ENCODE measurements at regions not wholly inside any gene's neighbourhood (a gene's known extent, or its start where the extent isn't known, plus 50 kb on each side); places are given as distances from the start of the nearest gene placed in this dataset.

DNA sequence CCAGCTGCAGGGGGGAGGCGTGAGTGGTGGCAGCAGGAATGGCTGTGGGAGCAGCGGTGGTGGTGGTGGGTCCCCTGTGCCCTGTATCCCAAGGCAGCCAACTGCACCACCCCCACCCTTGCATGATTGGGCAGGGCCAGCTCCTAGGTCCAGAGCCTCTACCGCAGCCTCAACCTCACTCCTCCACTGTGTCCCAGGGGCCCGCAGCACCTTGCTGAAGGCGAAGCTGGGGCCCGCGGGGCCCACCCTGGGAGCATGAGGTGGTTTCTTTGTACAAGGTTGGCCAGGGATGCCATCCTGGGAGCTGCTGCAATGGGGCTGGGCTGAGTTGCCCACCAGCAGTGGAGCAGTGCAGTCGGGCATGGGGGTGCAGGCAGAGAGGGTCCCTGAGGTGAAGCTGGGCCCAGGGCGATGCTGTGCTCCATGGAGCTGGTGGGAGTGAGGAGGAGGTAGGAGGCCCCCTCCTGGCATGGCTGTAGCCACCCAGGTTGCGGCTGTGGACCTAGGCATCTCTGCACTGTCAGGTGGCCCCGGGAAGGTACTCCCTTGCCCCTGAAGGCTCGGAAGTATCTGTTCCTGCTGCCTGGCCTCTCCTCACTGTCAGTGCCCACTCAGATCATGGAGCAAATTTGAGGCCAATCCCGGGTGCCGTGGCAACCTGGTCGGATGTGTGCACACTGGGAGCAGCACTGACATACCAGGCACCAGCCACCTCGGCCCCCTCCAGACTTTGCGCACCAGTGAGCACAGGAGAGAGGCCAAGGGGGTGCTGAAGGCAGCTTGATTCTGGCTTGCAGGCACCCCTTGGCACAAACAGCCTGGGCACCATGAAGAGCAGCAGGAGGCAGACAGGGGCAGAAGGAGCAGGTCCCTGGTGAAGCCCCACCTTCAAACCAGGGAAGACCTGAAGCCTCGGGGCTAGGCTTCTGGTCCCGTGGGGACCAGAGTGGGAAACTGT is 60.2 kb upstream of the L3MBTL3 start:
- H3K27ac ChIP-seq: no peak overlapping the region
- H3K9me3 ChIP-seq: no peaks in the 10 kb centered on the region
- intact Hi-C loops (cut with DNase I; ENCODE audit: low total_unique reads): no loop called here
- no peak for DNase-seq
- no peaks in the 10 kb centered on the region for H3K4me1 ChIP-seq
- no peaks in the 10 kb centered on the region for H3K36me3 ChIP-seq (ENCODE audit: low read depth, missing control alignments)
- H3K27me3 ChIP-seq: no peaks in the 10 kb centered on the region
- no peak overlapping the region for H3K4me3 ChIP-seq
- no peak for TF ChIP-seq POLR2A (IDR thresholded peaks at IDR 0.05)
- TF ChIP-seq, protein P1, sequence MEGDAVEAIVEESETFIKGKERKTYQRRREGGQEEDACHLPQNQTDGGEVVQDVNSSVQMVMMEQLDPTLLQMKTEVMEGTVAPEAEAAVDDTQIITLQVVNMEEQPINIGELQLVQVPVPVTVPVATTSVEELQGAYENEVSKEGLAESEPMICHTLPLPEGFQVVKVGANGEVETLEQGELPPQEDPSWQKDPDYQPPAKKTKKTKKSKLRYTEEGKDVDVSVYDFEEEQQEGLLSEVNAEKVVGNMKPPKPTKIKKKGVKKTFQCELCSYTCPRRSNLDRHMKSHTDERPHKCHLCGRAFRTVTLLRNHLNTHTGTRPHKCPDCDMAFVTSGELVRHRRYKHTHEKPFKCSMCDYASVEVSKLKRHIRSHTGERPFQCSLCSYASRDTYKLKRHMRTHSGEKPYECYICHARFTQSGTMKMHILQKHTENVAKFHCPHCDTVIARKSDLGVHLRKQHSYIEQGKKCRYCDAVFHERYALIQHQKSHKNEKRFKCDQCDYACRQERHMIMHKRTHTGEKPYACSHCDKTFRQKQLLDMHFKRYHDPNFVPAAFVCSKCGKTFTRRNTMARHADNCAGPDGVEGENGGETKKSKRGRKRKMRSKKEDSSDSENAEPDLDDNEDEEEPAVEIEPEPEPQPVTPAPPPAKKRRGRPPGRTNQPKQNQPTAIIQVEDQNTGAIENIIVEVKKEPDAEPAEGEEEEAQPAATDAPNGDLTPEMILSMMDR (IDR thresholded peaks at IDR 0.05): no peak
- WGBS, 2 donors: 94 to 100% methylated on average over 6 to 18 of the region's 19 CpGs

DNA sequence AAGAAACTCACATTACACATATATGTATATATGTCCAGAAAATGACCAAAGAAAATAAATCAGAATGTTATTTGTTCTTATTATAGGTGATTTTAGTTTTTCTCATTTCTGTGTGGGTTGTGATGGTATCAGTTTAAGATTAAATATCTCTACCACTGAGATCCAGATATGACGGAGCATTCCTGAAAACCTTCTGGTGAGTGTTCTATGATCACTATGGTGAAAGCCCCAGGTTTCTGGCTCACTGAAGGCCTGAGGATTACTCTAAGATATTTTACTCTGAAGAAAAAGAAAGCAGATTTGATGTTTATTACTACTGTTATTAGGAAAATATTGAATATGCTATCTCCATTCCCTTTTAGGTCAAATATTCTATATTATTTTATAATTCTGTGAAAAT is 62.8 kb upstream of the L3MBTL3 start:
- no peaks in the 10 kb centered on the region for H3K9me3 ChIP-seq
- H3K27me3 ChIP-seq: no peaks in the 10 kb centered on the region
- no peak overlapping the region for H3K4me3 ChIP-seq
- 84 to 93% methylated on average over 1 of the region's 1 CpG for WGBS, 2 donors
- no peak for DNase-seq
- H3K36me3 ChIP-seq (ENCODE audit: low read depth, missing control alignments): no peaks in the 10 kb centered on the region
- no peak overlapping the region for H3K27ac ChIP-seq
- TF ChIP-seq, protein P1 (IDR thresholded peaks at IDR 0.05): no peak
- TF ChIP-seq POLR2A (IDR thresholded peaks at IDR 0.05): no peak
- no peaks in the 10 kb centered on the region for H3K4me1 ChIP-seq
- intact Hi-C loops (cut with DNase I; ENCODE audit: low total_unique reads): no loop called here

DNA sequence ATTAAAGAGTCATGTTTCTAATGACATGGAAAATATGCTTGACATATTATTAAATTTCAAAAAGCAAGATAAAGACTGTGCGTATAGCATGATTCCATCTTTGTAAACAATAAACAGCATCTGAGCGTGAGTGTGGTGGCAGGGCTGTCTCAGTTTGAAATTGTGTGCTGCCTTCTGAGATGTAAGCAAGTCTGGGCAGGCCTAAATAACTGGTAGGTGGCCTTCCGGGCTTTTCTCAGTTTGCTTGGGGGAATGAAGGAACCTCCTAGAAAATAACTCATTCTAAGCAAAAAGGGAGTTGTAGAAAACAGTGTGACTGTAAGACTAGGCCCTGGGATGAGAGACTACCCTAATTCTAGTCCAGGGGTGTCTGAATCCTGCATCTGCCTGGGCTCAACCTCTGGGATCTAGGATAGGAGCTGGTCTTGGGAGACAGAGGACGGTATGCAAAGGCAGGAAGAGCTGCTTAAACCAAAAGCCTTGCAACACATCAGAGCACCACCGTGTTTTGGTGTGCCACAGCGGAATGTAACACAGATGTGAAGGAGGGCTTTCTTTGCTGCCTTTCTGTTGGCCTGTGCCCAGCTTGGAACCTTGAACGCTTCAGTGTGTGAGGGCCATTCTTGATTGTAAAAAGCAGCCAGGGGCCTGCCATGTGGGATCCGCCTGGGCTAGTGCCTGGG is 63.5 kb upstream of the L3MBTL3 start:
- Histone ChIP-seq H3K36me3 (ENCODE audit: low read depth, missing control alignments) (no peaks in the 10 kb centered on the region), H3K4me3 (no peak overlapping the region), H3K4me1 (no peaks in the 10 kb centered on the region), H3K27ac (no peak overlapping the region), H3K9me3 (no peaks in the 10 kb centered on the region), H3K27me3 (no peaks in the 10 kb centered on the region)
- WGBS, 2 donors: 86 to 93% methylated on average over 8 of the region's 8 CpGs
- no peak for DNase-seq
- intact Hi-C loops (cut with DNase I; ENCODE audit: low total_unique reads): no loop called here
- TF ChIP-seq, protein P1 (IDR thresholded peaks at IDR 0.05): no peak

DNA sequence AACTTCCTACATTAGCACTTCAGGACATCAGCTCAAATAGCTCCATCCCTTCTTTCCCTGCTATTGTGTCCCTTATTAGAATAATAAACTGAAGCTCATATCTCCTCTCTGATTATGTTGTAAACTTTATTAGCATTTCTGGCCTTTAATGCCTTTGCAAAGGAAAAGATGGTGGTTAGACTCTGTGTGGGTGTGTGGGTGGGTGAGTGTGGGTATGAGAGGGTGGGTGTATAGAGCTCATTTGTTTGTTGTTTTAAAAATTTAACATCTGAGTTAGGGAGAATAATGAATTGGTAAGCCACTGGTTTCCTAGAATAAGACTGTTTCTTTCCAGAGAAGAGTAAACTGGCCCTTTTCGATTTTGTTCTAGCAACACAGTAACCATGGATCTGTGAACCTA is 70.6 kb upstream of the L3MBTL3 start:
- no peak overlapping the region for H3K4me3 ChIP-seq
- no peak for DNase-seq
- no peaks in the 10 kb centered on the region for H3K36me3 ChIP-seq (ENCODE audit: low read depth, missing control alignments)
- 91 to 92% methylated on average over 1 of the region's 1 CpG for WGBS, 2 donors
- H3K27ac ChIP-seq: no peak overlapping the region
- H3K4me1 ChIP-seq: no peaks in the 10 kb centered on the region
- no peaks in the 10 kb centered on the region for H3K9me3 ChIP-seq
- TF ChIP-seq, protein P1 (IDR thresholded peaks at IDR 0.05): no peak
- no peak for TF ChIP-seq POLR2A (IDR thresholded peaks at IDR 0.05)
- no peaks in the 10 kb centered on the region for H3K27me3 ChIP-seq
- intact Hi-C loops (cut with DNase I; ENCODE audit: low total_unique reads): no loop called here
